ENCODE measurements at regions not wholly inside any gene's neighbourhood (a gene's known extent, or its start where the extent isn't known, plus 50 kb on each side); places are given as distances from the start of the nearest gene placed in this dataset.

- Histone ChIP-seq H3K4me3 (no peak overlapping the region), H3K36me3 (no peaks in the 10 kb centered on the region), H3K27me3 (ENCODE audit: low read depth) (no peaks in the 10 kb centered on the region), H3K9me3 (replicated peaks) (no peaks in the 10 kb centered on the region), H3K4me1 (no peaks in the 10 kb centered on the region), H3K27ac (replicated peaks) (no peak overlapping the region)
- intact Hi-C loops (cut with micrococcal nuclease), result no loop called here
- no peak for DNase-seq
- no peak for TF ChIP-seq CTCF (IDR thresholded peaks at IDR 0.05; ENCODE audit: borderline replicate concordance)
Measured at GRCh38 chr13:68970532-68970931, 1137.1 kb upstream of the ATXN8OS start.

GRCh38 chr13:68948586-68948985 is 1159.0 kb upstream of the ATXN8OS start:
- Histone ChIP-seq H3K9me3 (replicated peaks) (peaks cover 25% of the 10 kb centered on the region), H3K4me3 (no peak overlapping the region), H3K36me3 (no peaks in the 10 kb centered on the region), H3K27me3 (ENCODE audit: low read depth) (no peaks in the 10 kb centered on the region), H3K27ac (replicated peaks) (no peak overlapping the region), H3K4me1 (no peaks in the 10 kb centered on the region)
- intact Hi-C loops (cut with micrococcal nuclease), result no loop called here
- TF ChIP-seq CTCF (IDR thresholded peaks at IDR 0.05; ENCODE audit: borderline replicate concordance), result no peak
- DNase-seq, result no peak

- TF ChIP-seq CTCF (IDR thresholded peaks at IDR 0.05; ENCODE audit: borderline replicate concordance), result no peak
- peaks cover 3% of the 10 kb centered on the region for H3K9me3 ChIP-seq (replicated peaks)
- DNase-seq, result no peak
- no peaks in the 10 kb centered on the region for H3K27me3 ChIP-seq (ENCODE audit: low read depth)
- H3K36me3 ChIP-seq, result no peaks in the 10 kb centered on the region
- no peak overlapping the region for H3K27ac ChIP-seq (replicated peaks)
- H3K4me3 ChIP-seq, result no peak overlapping the region
- intact Hi-C loops (cut with micrococcal nuclease), result no loop called here
- no peaks in the 10 kb centered on the region for H3K4me1 ChIP-seq
Measured at GRCh38 chr13:68944272-68944671, 1163.4 kb upstream of the ATXN8OS start.

GRCh38 chr13:68940049-68940448 is 1167.6 kb upstream of the ATXN8OS start:
- no peak for TF ChIP-seq CTCF (IDR thresholded peaks at IDR 0.05; ENCODE audit: borderline replicate concordance)
- DNase-seq, result no peak
- no peak overlapping the region for H3K4me3 ChIP-seq
- peaks cover 14% of the 10 kb centered on the region for H3K9me3 ChIP-seq (replicated peaks)
- H3K27ac ChIP-seq (replicated peaks), result no peak overlapping the region
- H3K27me3 ChIP-seq (ENCODE audit: low read depth), result no peaks in the 10 kb centered on the region
- intact Hi-C loops (cut with micrococcal nuclease), result no loop called here
- no peaks in the 10 kb centered on the region for H3K36me3 ChIP-seq
- no peaks in the 10 kb centered on the region for H3K4me1 ChIP-seq

- no peaks in the 10 kb centered on the region for H3K4me1 ChIP-seq
- H3K27me3 ChIP-seq (ENCODE audit: low read depth), result no peaks in the 10 kb centered on the region
- no peak for TF ChIP-seq CTCF (IDR thresholded peaks at IDR 0.05; ENCODE audit: borderline replicate concordance)
- DNase-seq, result no peak
- intact Hi-C loops (cut with micrococcal nuclease), result no loop called here
- no peak overlapping the region for H3K27ac ChIP-seq (replicated peaks)
- peaks cover 11% of the 10 kb centered on the region for H3K9me3 ChIP-seq (replicated peaks)
- H3K36me3 ChIP-seq, result no peaks in the 10 kb centered on the region
- no peak overlapping the region for H3K4me3 ChIP-seq
Measured at GRCh38 chr13:68938639-68939038, 1169.0 kb upstream of the ATXN8OS start.
